Hepatocyte (in vitro differentiated cells): ENCODE measurements at regions not wholly inside any gene's neighbourhood (a gene's known extent, or its start where the extent isn't known, plus 50 kb on each side); places are given as distances from the start of the nearest gene placed in this dataset.
A peak's percentile ranks its signal among the peaks of the same experiment; 100 is the strongest.

ENCODE experiments used
- DNase-seq: peaks from one replicate; pipeline ENCODE4 v3.0.0-alpha.2; 2016; ENCODE audit warnings: low spot score
- H2AFZ ChIP-seq: fragments of 200-600 bp; sonication (generic); 2 replicates; pipeline ENCODE4 v1.6.0; 2016; ENCODE audit warnings: antibody characterized with exemption, mild to moderate bottlenecking
- H3K27ac ChIP-seq: fragments of 200-600 bp; sonication (generic); 2 replicates; pipeline ENCODE4 v1.5.1; 2016; ENCODE audit warnings: mild to moderate bottlenecking
- H3K27me3 ChIP-seq: fragments of 200-600 bp; sonication (generic); 2 replicates; pipeline ENCODE4 v1.6.1; 2016
- H3K36me3 ChIP-seq: fragments of 200-600 bp; sonication (generic); replicated peaks from 2 replicates; pipeline ENCODE4 v1.5.1; 2016; ENCODE audit warnings: low read depth; ENCODE audit not compliant: insufficient read depth
- H3K4me1 ChIP-seq: fragments of 200-600 bp; sonication (generic); 2 replicates; pipeline ENCODE4 v1.5.1; 2016; ENCODE audit warnings: mild to moderate bottlenecking, moderate library complexity; ENCODE audit not compliant: insufficient read depth
- H3K4me2 ChIP-seq: fragments of 200-600 bp; sonication (generic); 2 replicates; pipeline ENCODE4 v1.6.0; 2016
- H3K4me3 ChIP-seq: fragments of 200-600 bp; sonication (generic); 2 replicates; pipeline ENCODE4 v1.5.1; 2016; ENCODE audit warnings: mild to moderate bottlenecking
- H3K79me2 ChIP-seq: fragments of 200-600 bp; sonication (generic); 2 replicates; pipeline ENCODE4 v1.6.0; 2017; ENCODE audit warnings: mild to moderate bottlenecking
- H3K9me2 ChIP-seq: fragments of 200-600 bp; sonication (generic); replicated peaks from 2 replicates; pipeline ENCODE4 v1.6.0; 2017; ENCODE audit warnings: mild to moderate bottlenecking; ENCODE audit not compliant: insufficient read depth
- H3K9me3 ChIP-seq: fragments of 200-600 bp; sonication (generic); 2 replicates; pipeline ENCODE4 v1.5.1; 2016; ENCODE audit warnings: low read depth, mild to moderate bottlenecking
- H4K20me1 ChIP-seq: fragments of 200-600 bp; sonication (generic); 2 replicates; pipeline ENCODE4 v1.6.0; 2016; ENCODE audit warnings: mild to moderate bottlenecking; ENCODE audit not compliant: insufficient read depth, poor library complexity, severe bottlenecking
- EZH2 ChIP-seq: fragments of 200-600 bp; sonication (generic); IDR thresholded peaks from 2 replicates; pipeline ENCODE4 v1.6.1; 2016; ENCODE audit warnings: antibody characterized with exemption, mild to moderate bottlenecking, borderline replicate concordance
- EZH2phosphoT487 ChIP-seq: fragments of 200-600 bp; sonication (generic); IDR thresholded peaks from one replicate; pipeline ENCODE4 v1.6.1; 2018; ENCODE audit warnings: antibody characterized with exemption, mild to moderate bottlenecking, low read depth, moderate library complexity; ENCODE audit not compliant: unreplicated experiment, severe bottlenecking
- WGBS: methylation state at CpG from one replicate; pipeline ENCODE4 v1.1.6; 2016; ENCODE audit warnings: low lambda C conversion rate; ENCODE audit errors: missing lambda C conversion rate; 5-methylcytosine and 5-hydroxymethylcytosine counted together
- TF ChIP-seq, protein P1 (sequence below): fragments of 200-600 bp; sonication (generic); IDR thresholded peaks from 2 replicates; pipeline ENCODE4 v1.5.1; 2016; ENCODE audit warnings: antibody characterized with exemption, mild to moderate bottlenecking; ENCODE audit not compliant: poor library complexity

DNA sequence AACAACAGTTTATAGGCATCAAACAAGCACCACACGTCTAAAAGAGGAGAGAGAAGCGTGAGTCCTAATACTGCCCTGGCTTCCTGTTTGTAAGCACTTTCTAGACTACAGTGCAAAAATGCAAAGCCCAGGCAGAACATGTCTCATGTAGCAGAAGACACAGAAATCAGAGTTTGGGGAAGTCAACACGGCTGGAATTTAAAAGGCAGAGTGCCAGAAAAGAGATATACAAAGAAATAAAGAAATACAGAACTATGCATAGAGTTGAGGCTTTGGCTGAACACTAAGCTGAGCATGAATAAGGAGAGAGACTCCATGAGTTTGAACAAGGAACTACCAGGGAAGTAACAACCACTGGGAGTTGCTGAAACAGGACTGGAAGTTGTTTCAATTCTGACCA lies 566.6 kb upstream of the NR5A2 start:
- H3K27ac ChIP-seq: no peak overlapping the region
- H3K4me3 ChIP-seq: no peak overlapping the region
- 78% methylated on average over 3 of the region's 3 CpGs for WGBS
- H3K4me1 ChIP-seq: no peaks in the 10 kb centered on the region
- no peaks in the 10 kb centered on the region for H3K79me2 ChIP-seq
- TF ChIP-seq EZH2phosphoT487 (no peak), EZH2 (no peak)
- TF ChIP-seq, protein P1, sequence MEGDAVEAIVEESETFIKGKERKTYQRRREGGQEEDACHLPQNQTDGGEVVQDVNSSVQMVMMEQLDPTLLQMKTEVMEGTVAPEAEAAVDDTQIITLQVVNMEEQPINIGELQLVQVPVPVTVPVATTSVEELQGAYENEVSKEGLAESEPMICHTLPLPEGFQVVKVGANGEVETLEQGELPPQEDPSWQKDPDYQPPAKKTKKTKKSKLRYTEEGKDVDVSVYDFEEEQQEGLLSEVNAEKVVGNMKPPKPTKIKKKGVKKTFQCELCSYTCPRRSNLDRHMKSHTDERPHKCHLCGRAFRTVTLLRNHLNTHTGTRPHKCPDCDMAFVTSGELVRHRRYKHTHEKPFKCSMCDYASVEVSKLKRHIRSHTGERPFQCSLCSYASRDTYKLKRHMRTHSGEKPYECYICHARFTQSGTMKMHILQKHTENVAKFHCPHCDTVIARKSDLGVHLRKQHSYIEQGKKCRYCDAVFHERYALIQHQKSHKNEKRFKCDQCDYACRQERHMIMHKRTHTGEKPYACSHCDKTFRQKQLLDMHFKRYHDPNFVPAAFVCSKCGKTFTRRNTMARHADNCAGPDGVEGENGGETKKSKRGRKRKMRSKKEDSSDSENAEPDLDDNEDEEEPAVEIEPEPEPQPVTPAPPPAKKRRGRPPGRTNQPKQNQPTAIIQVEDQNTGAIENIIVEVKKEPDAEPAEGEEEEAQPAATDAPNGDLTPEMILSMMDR: no peak
- no peaks in the 10 kb centered on the region for H3K9me3 ChIP-seq
- no peaks in the 10 kb centered on the region for H4K20me1 ChIP-seq
- no peak overlapping the region for H3K4me2 ChIP-seq
- no peaks in the 10 kb centered on the region for H3K27me3 ChIP-seq
- no peaks in the 10 kb centered on the region for H3K9me2 ChIP-seq
- H2AFZ ChIP-seq: no peak overlapping the region
- no peaks in the 10 kb centered on the region for H3K36me3 ChIP-seq
- no peak for DNase-seq

DNA sequence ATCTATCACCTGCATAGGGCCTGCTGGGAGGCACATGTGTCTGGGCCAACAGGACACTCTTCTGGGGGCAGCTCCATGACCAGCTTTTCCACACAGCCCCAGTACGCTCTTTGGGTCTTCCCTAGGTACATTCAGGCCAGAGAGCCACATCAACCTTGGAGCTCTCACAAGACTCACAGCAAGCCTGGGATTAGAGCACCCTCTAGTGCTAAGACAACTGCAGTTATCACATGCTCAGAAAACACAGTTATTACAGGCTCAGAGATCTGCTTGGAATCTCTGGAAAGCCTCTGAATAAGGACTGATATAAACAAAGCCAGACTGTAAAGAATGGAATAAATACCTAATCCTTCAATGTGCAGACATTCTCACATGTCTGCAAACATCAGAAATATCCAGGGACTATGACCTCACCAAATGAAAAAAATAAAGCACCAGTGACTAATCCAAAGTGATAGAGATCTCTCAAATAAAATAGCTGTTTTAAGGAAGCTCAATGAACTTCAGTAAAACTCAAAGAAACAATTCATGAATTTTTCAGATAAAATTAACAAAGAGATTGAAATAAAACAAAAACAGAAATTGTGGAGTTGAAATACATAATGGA lies 563.9 kb upstream of the NR5A2 start:
- Histone ChIP-seq H2AFZ (no peak overlapping the region), H3K4me1 (no peaks in the 10 kb centered on the region), H3K27ac (no peak overlapping the region), H3K9me2 (no peaks in the 10 kb centered on the region), H4K20me1 (no peaks in the 10 kb centered on the region), H3K9me3 (no peaks in the 10 kb centered on the region), H3K79me2 (no peaks in the 10 kb centered on the region), H3K36me3 (no peaks in the 10 kb centered on the region), H3K4me3 (no peak overlapping the region), H3K27me3 (no peaks in the 10 kb centered on the region), H3K4me2 (no peak overlapping the region)
- 89% methylated on average over 1 of the region's 1 CpG for WGBS
- no peak for TF ChIP-seq EZH2phosphoT487
- TF ChIP-seq, protein P1: peak; percentile 59
- TF ChIP-seq EZH2: no peak
- peak; percentile 61 for DNase-seq

DNA sequence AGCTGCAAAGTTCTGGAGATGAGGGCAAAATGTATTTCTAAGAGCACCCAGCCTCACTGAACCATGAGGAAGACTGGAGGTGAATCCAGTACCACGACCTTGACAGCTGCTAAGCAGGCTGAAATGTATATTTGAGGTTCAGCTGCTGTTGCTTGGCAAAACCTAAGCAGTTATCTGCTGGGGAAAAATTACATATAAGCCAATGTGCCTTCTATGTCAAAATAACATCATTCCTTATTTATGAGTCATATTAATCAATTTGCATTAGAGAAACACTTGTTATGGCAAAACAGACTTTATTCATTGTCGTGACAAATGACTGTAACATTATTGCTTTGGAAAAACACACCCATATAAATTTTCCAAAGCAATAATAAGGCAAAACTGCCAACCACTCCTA lies 560.5 kb upstream of the NR5A2 start:
- Histone ChIP-seq H3K79me2 (no peaks in the 10 kb centered on the region), H4K20me1 (no peaks in the 10 kb centered on the region), H3K36me3 (no peaks in the 10 kb centered on the region), H3K9me3 (no peaks in the 10 kb centered on the region), H3K27me3 (no peaks in the 10 kb centered on the region), H2AFZ (no peak overlapping the region), H3K27ac (no peak overlapping the region), H3K9me2 (no peaks in the 10 kb centered on the region), H3K4me2 (no peak overlapping the region), H3K4me3 (no peak overlapping the region), H3K4me1 (no peaks in the 10 kb centered on the region)
- TF ChIP-seq, protein P1: no peak
- no peak for TF ChIP-seq EZH2
- no peak for TF ChIP-seq EZH2phosphoT487
- 63% methylated on average over 2 of the region's 2 CpGs for WGBS
- no peak for DNase-seq
